ENCODE measurements at regions not wholly inside any gene's neighbourhood (a gene's known extent, or its start where the extent isn't known, plus 50 kb on each side); places are given as distances from the start of the nearest gene placed in this dataset.
A peak's percentile ranks its signal among the peaks of the same experiment; 100 is the strongest.

- Histone ChIP-seq H2BK120ac (ENCODE audit: low read depth, low read length) (no peak overlapping the region), H3K56ac (ENCODE audit: low read length) (no peak overlapping the region), H3K36me3 (ENCODE audit: control insufficient read depth, insufficient read depth, low read length) (no peaks in the 10 kb centered on the region), H2BK15ac (replicated peaks; ENCODE audit: low read depth) (no peak overlapping the region), H2BK5ac (ENCODE audit: low read length) (no peak overlapping the region), H3K9ac (ENCODE audit: low read length) (no peak overlapping the region), H3K4me2 (ENCODE audit: low read length) (no peak overlapping the region), H3K27ac (ENCODE audit: low read depth, low read length) (no peak overlapping the region), H3K79me1 (ENCODE audit: low read length) (no peaks in the 10 kb centered on the region), H4K8ac (ENCODE audit: low read depth, low read length) (no peak overlapping the region), H3K23ac (ENCODE audit: low read length) (no peak overlapping the region), H3K18ac (ENCODE audit: low read length) (no peak overlapping the region), H3K4ac (ENCODE audit: low read depth, low read length) (no peak overlapping the region), H2AK5ac (ENCODE audit: low read length) (no peak overlapping the region), H3K4me3 (ENCODE audit: low read length) (no peak overlapping the region), H3K79me2 (ENCODE audit: control insufficient read depth, insufficient read depth, low read length) (no peaks in the 10 kb centered on the region), H3K27me3 (ENCODE audit: insufficient read depth, low read length, poor library complexity) (no peaks in the 10 kb centered on the region), H4K5ac (ENCODE audit: low read length) (no peak overlapping the region), H3K4me1 (ENCODE audit: control insufficient read depth, low read depth, low read length) (no peaks in the 10 kb centered on the region)
- no peak for DNase-seq
- no CpG with 5 or more reads among the region's 3 CpGs for WGBS (ENCODE audit: extremely low coverage, insufficient coverage, low lambda C conversion rate)
Observed at GRCh38 chr10:118505363-118505762, 90.1 kb downstream of the PRLHR start.

GRCh38 chr10:118504467-118505205 lies 90.8 kb downstream of the PRLHR start:
- peak; percentile 78 for DNase-seq
- Histone ChIP-seq H3K4ac (ENCODE audit: low read depth, low read length) (no peak overlapping the region), H3K79me2 (ENCODE audit: control insufficient read depth, insufficient read depth, low read length) (no peaks in the 10 kb centered on the region), H3K27ac (ENCODE audit: low read depth, low read length) (no peak overlapping the region), H3K23ac (ENCODE audit: low read length) (no peak overlapping the region), H2BK120ac (ENCODE audit: low read depth, low read length) (no peak overlapping the region), H3K27me3 (ENCODE audit: insufficient read depth, low read length, poor library complexity) (no peaks in the 10 kb centered on the region), H2AK5ac (ENCODE audit: low read length) (no peak overlapping the region), H2BK15ac (replicated peaks; ENCODE audit: low read depth) (no peak overlapping the region), H3K36me3 (ENCODE audit: control insufficient read depth, insufficient read depth, low read length) (no peaks in the 10 kb centered on the region), H3K18ac (ENCODE audit: low read length) (no peak overlapping the region), H3K9ac (ENCODE audit: low read length) (no peak overlapping the region), H4K8ac (ENCODE audit: low read depth, low read length) (no peak overlapping the region), H4K5ac (ENCODE audit: low read length) (no peak overlapping the region), H3K4me3 (ENCODE audit: low read length) (no peak overlapping the region), H3K4me1 (ENCODE audit: control insufficient read depth, low read depth, low read length) (no peaks in the 10 kb centered on the region), H3K79me1 (ENCODE audit: low read length) (no peaks in the 10 kb centered on the region), H3K4me2 (ENCODE audit: low read length) (no peak overlapping the region), H2BK5ac (ENCODE audit: low read length) (no peak overlapping the region), H3K56ac (ENCODE audit: low read length) (no peak overlapping the region)
- WGBS (ENCODE audit: extremely low coverage, insufficient coverage, low lambda C conversion rate) = no CpG with 5 or more reads among the region's 7 CpGs

GRCh38 chr10:118504044-118504443 lies 91.4 kb downstream of the PRLHR start:
- no peaks in the 10 kb centered on the region for H3K36me3 ChIP-seq (ENCODE audit: control insufficient read depth, insufficient read depth, low read length)
- no peak overlapping the region for H2AK5ac ChIP-seq (ENCODE audit: low read length)
- no peak overlapping the region for H3K18ac ChIP-seq (ENCODE audit: low read length)
- no peak overlapping the region for H3K27ac ChIP-seq (ENCODE audit: low read depth, low read length)
- no CpG with 5 or more reads among the region's 1 CpG for WGBS (ENCODE audit: extremely low coverage, insufficient coverage, low lambda C conversion rate)
- no peak overlapping the region for H2BK15ac ChIP-seq (replicated peaks; ENCODE audit: low read depth)
- no peak overlapping the region for H3K56ac ChIP-seq (ENCODE audit: low read length)
- no peak overlapping the region for H2BK120ac ChIP-seq (ENCODE audit: low read depth, low read length)
- H2BK5ac ChIP-seq (ENCODE audit: low read length) = no peak overlapping the region
- no peak overlapping the region for H3K9ac ChIP-seq (ENCODE audit: low read length)
- H3K4me3 ChIP-seq (ENCODE audit: low read length) = no peak overlapping the region
- no peaks in the 10 kb centered on the region for H3K79me2 ChIP-seq (ENCODE audit: control insufficient read depth, insufficient read depth, low read length)
- no peaks in the 10 kb centered on the region for H3K4me1 ChIP-seq (ENCODE audit: control insufficient read depth, low read depth, low read length)
- H3K27me3 ChIP-seq (ENCODE audit: insufficient read depth, low read length, poor library complexity) = no peaks in the 10 kb centered on the region
- DNase-seq = no peak
- no peak overlapping the region for H3K4me2 ChIP-seq (ENCODE audit: low read length)
- no peak overlapping the region for H3K23ac ChIP-seq (ENCODE audit: low read length)
- no peaks in the 10 kb centered on the region for H3K79me1 ChIP-seq (ENCODE audit: low read length)
- H4K8ac ChIP-seq (ENCODE audit: low read depth, low read length) = no peak overlapping the region
- no peak overlapping the region for H4K5ac ChIP-seq (ENCODE audit: low read length)
- no peak overlapping the region for H3K4ac ChIP-seq (ENCODE audit: low read depth, low read length)

GRCh38 chr10:118503192-118503591 lies 92.3 kb downstream of the PRLHR start:
- DNase-seq = no peak

GRCh38 chr10:118501637-118502440 lies 93.6 kb downstream of the PRLHR start:
- no peak overlapping the region for H2BK120ac ChIP-seq (ENCODE audit: low read depth, low read length)
- H3K4me2 ChIP-seq (ENCODE audit: low read length) = no peak overlapping the region
- H3K4me3 ChIP-seq (ENCODE audit: low read length) = no peak overlapping the region
- no peak overlapping the region for H2BK15ac ChIP-seq (replicated peaks; ENCODE audit: low read depth)
- no peaks in the 10 kb centered on the region for H3K4me1 ChIP-seq (ENCODE audit: control insufficient read depth, low read depth, low read length)
- no peak overlapping the region for H3K23ac ChIP-seq (ENCODE audit: low read length)
- no peak overlapping the region for H3K27ac ChIP-seq (ENCODE audit: low read depth, low read length)
- DNase-seq = peak; percentile 36
- no peak overlapping the region for H3K9ac ChIP-seq (ENCODE audit: low read length)
- no peaks in the 10 kb centered on the region for H3K79me1 ChIP-seq (ENCODE audit: low read length)
- no peak overlapping the region for H2AK5ac ChIP-seq (ENCODE audit: low read length)
- H3K4ac ChIP-seq (ENCODE audit: low read depth, low read length) = no peak overlapping the region
- no peak overlapping the region for H3K18ac ChIP-seq (ENCODE audit: low read length)
- no peak overlapping the region for H4K8ac ChIP-seq (ENCODE audit: low read depth, low read length)
- no peak overlapping the region for H2BK5ac ChIP-seq (ENCODE audit: low read length)
- H4K5ac ChIP-seq (ENCODE audit: low read length) = no peak overlapping the region
- no CpG with 5 or more reads among the region's 9 CpGs for WGBS (ENCODE audit: extremely low coverage, insufficient coverage, low lambda C conversion rate)
- H3K27me3 ChIP-seq (ENCODE audit: insufficient read depth, low read length, poor library complexity) = no peaks in the 10 kb centered on the region
- H3K36me3 ChIP-seq (ENCODE audit: control insufficient read depth, insufficient read depth, low read length) = no peaks in the 10 kb centered on the region
- no peak overlapping the region for H3K56ac ChIP-seq (ENCODE audit: low read length)
- no peaks in the 10 kb centered on the region for H3K79me2 ChIP-seq (ENCODE audit: control insufficient read depth, insufficient read depth, low read length)

More at GRCh38 chr10:118503192-118503591, 92.3 kb downstream of the PRLHR start:
- H3K4me2 ChIP-seq (ENCODE audit: low read length) = no peak overlapping the region
- no peak overlapping the region for H2BK15ac ChIP-seq (replicated peaks; ENCODE audit: low read depth)
- H3K79me2 ChIP-seq (ENCODE audit: control insufficient read depth, insufficient read depth, low read length) = no peaks in the 10 kb centered on the region
- no peak overlapping the region for H4K8ac ChIP-seq (ENCODE audit: low read depth, low read length)
- H3K18ac ChIP-seq (ENCODE audit: low read length) = no peak overlapping the region
- no peak overlapping the region for H3K4ac ChIP-seq (ENCODE audit: low read depth, low read length)
- no peak overlapping the region for H2AK5ac ChIP-seq (ENCODE audit: low read length)
- no peak overlapping the region for H3K23ac ChIP-seq (ENCODE audit: low read length)
- H3K36me3 ChIP-seq (ENCODE audit: control insufficient read depth, insufficient read depth, low read length) = no peaks in the 10 kb centered on the region
- no peak overlapping the region for H4K5ac ChIP-seq (ENCODE audit: low read length)
- no peak overlapping the region for H3K9ac ChIP-seq (ENCODE audit: low read length)
- H3K27me3 ChIP-seq (ENCODE audit: insufficient read depth, low read length, poor library complexity) = no peaks in the 10 kb centered on the region
- H3K4me1 ChIP-seq (ENCODE audit: control insufficient read depth, low read depth, low read length) = no peaks in the 10 kb centered on the region
- H2BK5ac ChIP-seq (ENCODE audit: low read length) = no peak overlapping the region
- no CpG with 5 or more reads among the region's 2 CpGs for WGBS (ENCODE audit: extremely low coverage, insufficient coverage, low lambda C conversion rate)
- H3K79me1 ChIP-seq (ENCODE audit: low read length) = no peaks in the 10 kb centered on the region
- H2BK120ac ChIP-seq (ENCODE audit: low read depth, low read length) = no peak overlapping the region
- no peak overlapping the region for H3K27ac ChIP-seq (ENCODE audit: low read depth, low read length)
- H3K4me3 ChIP-seq (ENCODE audit: low read length) = no peak overlapping the region
- no peak overlapping the region for H3K56ac ChIP-seq (ENCODE audit: low read length)
